T-helper 17 cell (primary cell): ENCODE measurements at regions not wholly inside any gene's neighbourhood (a gene's known extent, or its start where the extent isn't known, plus 50 kb on each side); places are given as distances from the start of the nearest gene placed in this dataset.

Source experiments
- ATAC-seq: fragments of 150-1000 bp; cut with Tn5 transposase; 2 replicates; pipeline ENCODE4 v1.10.0; 2021; ENCODE audit warnings: mild to moderate bottlenecking, moderate library complexity
- DNase-seq, 3 donors: peaks; one replicate each; pipeline versions ENCODE4 v3.0.0 to v3.0.0-alpha.2; 2020 to 2021
- H3K9me3 ChIP-seq: one replicate; pipeline ENCODE4 v1.7.0; 2013; ENCODE audit warnings: low read length, mild to moderate bottlenecking; ENCODE audit not compliant: control insufficient read depth, poor library complexity, severe bottlenecking
- H3K27ac Mint-ChIP-seq: one replicate; pipeline ENCODE4 v1.8.0; 2022; ENCODE audit warnings: mild to moderate bottlenecking, moderate library complexity, mixed read lengths
- H3K27me3 Mint-ChIP-seq: one replicate; pipeline ENCODE4 v1.8.0; 2022; ENCODE audit warnings: mixed read lengths
- H3K36me3 Mint-ChIP-seq: one replicate; pipeline ENCODE4 v1.8.0; 2022; ENCODE audit warnings: low read depth, mixed read lengths
- H3K4me1 Mint-ChIP-seq: one replicate; pipeline ENCODE4 v1.8.0; 2022; ENCODE audit warnings: mild to moderate bottlenecking, mixed read lengths
- H3K4me3 Mint-ChIP-seq: one replicate; pipeline ENCODE4 v1.8.0; 2022; ENCODE audit warnings: mild to moderate bottlenecking, moderate library complexity, mixed read lengths

DNA sequence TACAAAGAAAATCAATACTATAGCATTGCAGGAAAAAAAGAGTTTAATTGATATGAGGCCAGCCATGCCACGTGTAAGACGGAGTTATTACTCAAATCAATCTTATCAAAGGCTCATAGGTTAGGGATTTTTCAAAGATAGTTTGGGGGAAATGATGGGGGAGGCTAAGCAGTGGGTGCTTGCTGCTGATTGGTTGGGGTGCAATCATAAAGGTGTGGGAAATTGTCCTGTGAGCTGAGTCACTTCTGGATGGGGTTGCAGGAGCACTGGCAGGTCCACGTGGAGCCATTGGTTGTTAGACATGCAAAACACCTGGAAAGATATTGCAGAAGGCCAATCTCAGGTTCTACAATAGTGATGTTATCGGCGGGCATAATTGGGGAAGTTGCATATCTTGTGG is 319.2 kb upstream of the COBL start:
- no peak overlapping the region for H3K27ac Mint-ChIP-seq
- DNase-seq (no peak), ATAC-seq (no peak)
- H3K4me1 Mint-ChIP-seq: no peaks in the 10 kb centered on the region
- H3K4me3 Mint-ChIP-seq: no peak overlapping the region
- no peaks in the 10 kb centered on the region for H3K27me3 Mint-ChIP-seq
- no peaks in the 10 kb centered on the region for H3K9me3 ChIP-seq
- H3K36me3 Mint-ChIP-seq: no peaks in the 10 kb centered on the region

DNA sequence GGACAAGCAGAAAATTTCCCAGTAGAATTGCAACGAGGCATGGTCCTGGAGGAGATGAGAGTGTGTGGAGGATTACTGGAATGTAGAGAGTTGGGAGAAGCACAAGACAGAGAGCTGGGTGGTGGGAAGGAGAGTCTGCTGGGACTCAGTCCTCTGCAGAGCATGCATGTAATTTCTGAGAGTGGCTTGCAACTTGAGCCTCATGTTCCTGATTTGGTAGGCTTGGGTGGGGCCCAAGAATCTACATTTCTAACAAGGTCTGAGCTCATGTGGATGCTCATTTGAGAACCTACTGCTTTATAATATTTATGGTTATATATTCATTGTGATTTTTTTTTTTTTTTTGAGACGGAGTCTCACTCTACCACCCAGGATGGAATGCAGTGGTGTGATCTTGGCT is 317.9 kb upstream of the COBL start:
- no peak overlapping the region for H3K27ac Mint-ChIP-seq
- H3K36me3 Mint-ChIP-seq: no peaks in the 10 kb centered on the region
- no peak overlapping the region for H3K4me3 Mint-ChIP-seq
- H3K9me3 ChIP-seq: no peaks in the 10 kb centered on the region
- H3K4me1 Mint-ChIP-seq: no peaks in the 10 kb centered on the region
- ATAC-seq (no peak), DNase-seq (no peak)
- H3K27me3 Mint-ChIP-seq: no peaks in the 10 kb centered on the region

DNA sequence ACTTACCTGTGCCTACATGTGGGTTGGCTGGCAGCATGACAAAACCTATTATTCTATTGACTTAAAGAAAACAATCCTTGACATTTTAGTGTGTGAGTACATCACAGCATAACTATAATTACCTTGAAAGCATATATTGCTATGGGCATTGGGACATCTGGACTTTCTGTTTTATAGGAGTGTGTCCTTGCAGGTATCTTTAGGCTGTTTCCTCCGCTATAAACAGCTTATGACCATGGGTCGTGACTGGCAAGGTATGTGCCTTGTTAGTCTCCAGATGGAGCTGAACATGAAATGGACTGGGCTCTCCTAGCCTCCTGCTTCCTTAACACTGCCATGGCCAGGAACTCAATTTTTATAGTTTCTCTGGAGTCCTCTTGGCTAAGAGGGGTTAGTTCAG is 317.4 kb upstream of the COBL start:
- Mint-ChIP-seq H3K27me3 (no peaks in the 10 kb centered on the region), H3K27ac (no peak overlapping the region), H3K4me1 (no peaks in the 10 kb centered on the region), H3K36me3 (no peaks in the 10 kb centered on the region), H3K4me3 (no peak overlapping the region)
- ATAC-seq (no peak), DNase-seq (no peak)
- no peaks in the 10 kb centered on the region for H3K9me3 ChIP-seq

DNA sequence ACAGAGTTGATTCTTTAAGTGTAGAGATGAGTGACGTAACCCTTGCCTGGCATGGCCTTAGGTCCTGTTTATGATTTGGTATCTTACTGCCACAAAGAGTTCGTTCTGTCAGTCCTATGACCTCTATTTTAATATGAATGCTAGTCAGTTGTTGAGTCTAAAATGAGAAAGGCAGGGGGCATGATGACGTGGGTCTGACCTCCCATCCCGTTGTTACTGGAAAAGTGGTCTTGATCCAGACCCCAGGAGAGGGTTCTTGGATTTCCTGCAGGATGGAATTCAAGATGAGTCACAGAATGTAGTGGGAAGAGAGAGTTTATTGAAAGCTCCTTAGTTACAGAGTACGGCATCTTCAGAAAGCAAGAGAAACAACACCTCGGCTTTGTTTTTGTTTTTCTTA is 317.0 kb upstream of the COBL start:
- no peak overlapping the region for H3K27ac Mint-ChIP-seq

DNA sequence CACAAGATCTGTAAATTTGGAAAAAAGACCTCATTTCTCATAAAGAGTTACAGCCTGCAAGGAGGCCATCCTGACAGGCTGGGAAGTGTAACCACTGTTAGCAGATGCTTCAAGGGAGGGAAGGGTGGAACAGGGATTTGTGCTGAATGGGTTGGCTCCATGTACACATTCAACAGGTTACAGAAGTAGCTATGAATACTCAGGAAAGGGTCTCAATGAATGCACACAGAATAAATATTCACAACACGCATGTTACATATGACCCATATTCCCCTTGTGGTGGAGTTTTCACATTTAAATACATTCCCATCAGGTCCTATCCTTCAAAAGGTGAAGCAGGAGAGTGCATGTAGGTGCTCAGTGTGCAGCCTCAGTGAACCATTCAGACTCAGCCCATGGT is 316.4 kb upstream of the COBL start:
- Mint-ChIP-seq H3K27ac (no peak overlapping the region), H3K4me1 (no peaks in the 10 kb centered on the region), H3K4me3 (no peak overlapping the region), H3K36me3 (no peaks in the 10 kb centered on the region), H3K27me3 (no peaks in the 10 kb centered on the region)
- H3K9me3 ChIP-seq: no peaks in the 10 kb centered on the region
- no peak for DNase-seq
- ATAC-seq: no peak

More for the DNA sequence above, 317.0 kb upstream of the COBL start:
- H3K27me3 Mint-ChIP-seq: no peaks in the 10 kb centered on the region
- H3K4me3 Mint-ChIP-seq: no peak overlapping the region
- DNase-seq: no peak
- no peak for ATAC-seq
- no peaks in the 10 kb centered on the region for H3K36me3 Mint-ChIP-seq
- H3K9me3 ChIP-seq: no peaks in the 10 kb centered on the region
- no peaks in the 10 kb centered on the region for H3K4me1 Mint-ChIP-seq

DNA sequence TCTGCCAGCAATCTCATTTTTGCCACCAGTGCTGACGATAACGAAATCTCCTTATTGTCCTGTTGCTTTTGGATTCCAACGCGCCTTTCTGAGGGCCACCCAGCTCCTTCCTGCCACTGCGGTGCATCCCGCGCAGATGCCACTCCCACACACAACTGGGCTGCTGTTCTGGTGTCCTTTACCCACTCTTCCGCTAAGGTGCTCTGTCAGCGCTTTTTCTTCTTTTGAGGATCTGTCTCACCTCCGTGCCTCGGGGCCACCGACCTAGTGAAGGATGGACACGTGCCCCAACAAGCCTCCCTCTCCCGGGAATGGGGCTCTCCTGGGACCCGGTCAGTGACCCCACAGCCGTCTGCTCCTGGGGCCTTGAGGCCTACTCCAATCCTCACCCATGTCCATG is 314.3 kb upstream of the COBL start:
- DNase-seq: no peak
- Mint-ChIP-seq H3K36me3 (no peaks in the 10 kb centered on the region), H3K4me1 (no peaks in the 10 kb centered on the region), H3K27me3 (no peaks in the 10 kb centered on the region), H3K27ac (no peak overlapping the region), H3K4me3 (no peak overlapping the region)
- no peak for ATAC-seq
- H3K9me3 ChIP-seq: no peaks in the 10 kb centered on the region

DNA sequence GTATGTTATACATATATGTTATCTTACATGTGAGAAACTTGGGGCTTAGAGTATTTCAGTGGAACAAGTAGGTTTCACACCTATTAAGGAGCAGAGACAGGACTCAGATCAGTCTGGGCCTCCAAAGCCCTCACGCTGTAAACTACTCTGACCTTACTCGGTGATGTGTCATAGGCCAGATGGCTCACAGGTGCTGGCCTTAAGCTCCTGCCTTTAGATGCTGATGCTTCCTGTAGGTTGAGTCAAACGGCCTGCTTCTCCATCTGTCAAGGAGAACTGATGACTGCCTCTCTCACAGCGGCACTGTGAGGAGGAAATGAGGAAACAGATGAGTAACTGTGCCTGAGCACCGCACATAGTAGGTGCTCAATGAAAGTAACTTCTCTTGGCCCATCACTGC is 312.6 kb upstream of the COBL start:
- H3K36me3 Mint-ChIP-seq: no peaks in the 10 kb centered on the region
- no peaks in the 10 kb centered on the region for H3K27me3 Mint-ChIP-seq
- no peaks in the 10 kb centered on the region for H3K4me1 Mint-ChIP-seq
- H3K4me3 Mint-ChIP-seq: no peak overlapping the region
- no peak for DNase-seq
- H3K27ac Mint-ChIP-seq: no peak overlapping the region
- ATAC-seq: no peak
- no peaks in the 10 kb centered on the region for H3K9me3 ChIP-seq

DNA sequence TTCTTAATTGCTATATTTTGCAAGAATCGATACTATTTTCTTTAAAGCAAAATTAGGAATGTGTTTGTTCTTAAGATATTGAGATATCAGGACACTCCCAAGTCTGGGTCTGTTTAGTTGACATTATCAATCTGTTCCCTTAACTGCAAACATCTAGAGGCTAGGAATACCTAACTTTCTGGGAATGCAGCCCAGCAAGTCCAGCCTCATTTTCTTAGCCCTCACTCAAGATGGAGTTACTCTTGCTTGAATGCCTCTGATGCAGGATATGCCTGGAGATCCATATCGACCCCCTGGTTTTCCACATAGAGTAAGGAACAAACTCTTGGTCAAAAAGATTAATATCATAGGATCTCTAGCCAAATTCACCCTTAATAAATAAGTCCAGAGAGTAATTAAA is 305.3 kb upstream of the COBL start:
- Mint-ChIP-seq H3K4me1 (no peaks in the 10 kb centered on the region), H3K36me3 (no peaks in the 10 kb centered on the region), H3K27ac (no peak overlapping the region), H3K27me3 (no peaks in the 10 kb centered on the region), H3K4me3 (no peak overlapping the region)
- DNase-seq (no peak), ATAC-seq (no peak)
- no peaks in the 10 kb centered on the region for H3K9me3 ChIP-seq

DNA sequence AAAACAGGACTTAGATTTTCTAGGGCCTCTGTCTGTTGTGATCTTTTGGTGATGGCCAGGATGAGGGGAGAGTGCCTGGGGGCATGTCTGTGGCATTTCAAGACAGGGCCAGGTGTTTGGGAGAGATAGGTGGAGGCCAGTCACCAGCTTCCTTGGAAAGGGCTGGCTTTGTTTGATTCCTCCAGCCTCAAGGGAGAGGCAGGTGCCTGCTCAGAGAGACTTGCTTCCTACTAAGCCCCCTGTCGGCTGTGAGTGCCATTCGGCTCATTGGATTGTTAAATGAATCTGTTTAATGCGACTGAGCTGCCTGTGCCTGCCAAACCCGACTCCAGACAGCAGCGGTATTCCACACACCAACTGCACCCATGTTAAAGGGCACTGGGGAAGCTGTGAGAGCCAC is 304.1 kb upstream of the COBL start:
- no peak for DNase-seq
- H3K27me3 Mint-ChIP-seq: no peaks in the 10 kb centered on the region
- H3K36me3 Mint-ChIP-seq: no peaks in the 10 kb centered on the region
- ATAC-seq: no peak
- H3K9me3 ChIP-seq: no peaks in the 10 kb centered on the region
- H3K4me1 Mint-ChIP-seq: no peaks in the 10 kb centered on the region
- no peak overlapping the region for H3K27ac Mint-ChIP-seq
- H3K4me3 Mint-ChIP-seq: no peak overlapping the region

DNA sequence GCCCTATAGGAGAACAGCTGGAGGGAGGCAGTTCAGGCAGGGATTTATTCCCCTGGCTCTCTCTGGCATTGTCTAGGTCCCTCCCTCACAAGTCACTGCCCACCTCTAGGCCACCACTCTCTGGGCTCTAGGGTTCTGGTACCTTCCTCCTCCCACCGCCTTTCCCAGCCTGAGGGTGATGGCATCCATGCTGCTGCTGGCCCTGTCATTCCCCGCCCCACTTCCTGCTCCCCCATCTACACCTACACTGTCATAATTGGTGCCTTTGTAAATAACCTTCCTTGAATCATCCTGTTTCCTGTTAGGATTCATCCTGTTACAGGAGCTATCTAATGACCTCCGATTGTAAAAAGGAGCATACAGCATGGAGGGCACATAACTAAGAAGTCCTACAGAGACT is 303.3 kb upstream of the COBL start:
- ATAC-seq: no peak
- H3K9me3 ChIP-seq: no peaks in the 10 kb centered on the region
- Mint-ChIP-seq H3K27ac (no peak overlapping the region), H3K27me3 (no peaks in the 10 kb centered on the region), H3K4me1 (no peaks in the 10 kb centered on the region), H3K36me3 (no peaks in the 10 kb centered on the region), H3K4me3 (no peak overlapping the region)
- no peak for DNase-seq

DNA sequence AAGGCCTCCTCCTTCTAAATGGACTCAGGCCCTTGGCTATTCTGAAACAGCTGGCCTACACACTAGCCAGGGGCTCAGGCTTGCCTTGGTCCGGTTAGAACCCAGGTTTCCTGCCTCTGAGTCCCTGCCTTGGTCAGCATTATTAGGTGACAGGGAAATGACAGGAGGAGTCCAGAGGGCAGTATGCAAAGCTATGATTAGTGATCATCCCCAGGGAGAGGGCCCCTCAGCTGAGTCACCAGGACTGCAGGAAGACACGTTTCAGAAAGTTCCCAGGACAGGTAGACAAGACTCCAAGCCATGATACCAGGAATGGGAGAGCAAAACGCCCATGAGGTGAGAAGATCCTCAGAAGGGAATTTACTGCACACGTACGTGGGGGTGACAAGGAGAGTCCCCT is 301.1 kb upstream of the COBL start:
- H3K27ac Mint-ChIP-seq: no peak overlapping the region
- H3K36me3 Mint-ChIP-seq: no peaks in the 10 kb centered on the region
- no peaks in the 10 kb centered on the region for H3K4me1 Mint-ChIP-seq
- H3K27me3 Mint-ChIP-seq: no peaks in the 10 kb centered on the region
- DNase-seq (no peak), ATAC-seq (no peak)
- no peaks in the 10 kb centered on the region for H3K9me3 ChIP-seq
- no peak overlapping the region for H3K4me3 Mint-ChIP-seq

DNA sequence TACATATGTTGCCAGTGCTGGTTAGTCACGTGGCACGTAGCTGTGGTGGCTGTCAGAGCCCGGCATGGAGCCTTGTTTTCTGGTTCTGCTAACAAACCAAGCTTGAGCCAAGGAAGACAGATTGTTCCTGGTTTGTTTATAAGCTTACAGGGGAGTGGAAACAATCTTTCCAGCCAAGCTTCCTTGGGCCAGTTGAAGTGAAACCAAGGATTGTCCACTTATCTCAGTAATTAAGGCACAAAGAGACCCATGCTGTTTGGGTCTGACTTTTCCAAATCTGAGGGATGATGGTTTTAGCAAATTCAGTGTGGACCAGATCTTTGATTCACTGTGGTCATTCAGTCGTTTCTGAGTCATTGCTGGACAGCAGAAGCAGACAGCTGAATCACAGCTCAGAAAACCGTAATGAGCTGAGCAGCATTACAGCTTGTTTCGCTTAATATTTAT is 297.3 kb upstream of the COBL start:
- ATAC-seq (no peak), DNase-seq (no peak)
- H3K36me3 Mint-ChIP-seq: no peaks in the 10 kb centered on the region
- no peak overlapping the region for H3K4me3 Mint-ChIP-seq
- H3K27ac Mint-ChIP-seq: no peak overlapping the region
- H3K9me3 ChIP-seq: no peaks in the 10 kb centered on the region
- H3K27me3 Mint-ChIP-seq: no peaks in the 10 kb centered on the region
- H3K4me1 Mint-ChIP-seq: no peaks in the 10 kb centered on the region

DNA sequence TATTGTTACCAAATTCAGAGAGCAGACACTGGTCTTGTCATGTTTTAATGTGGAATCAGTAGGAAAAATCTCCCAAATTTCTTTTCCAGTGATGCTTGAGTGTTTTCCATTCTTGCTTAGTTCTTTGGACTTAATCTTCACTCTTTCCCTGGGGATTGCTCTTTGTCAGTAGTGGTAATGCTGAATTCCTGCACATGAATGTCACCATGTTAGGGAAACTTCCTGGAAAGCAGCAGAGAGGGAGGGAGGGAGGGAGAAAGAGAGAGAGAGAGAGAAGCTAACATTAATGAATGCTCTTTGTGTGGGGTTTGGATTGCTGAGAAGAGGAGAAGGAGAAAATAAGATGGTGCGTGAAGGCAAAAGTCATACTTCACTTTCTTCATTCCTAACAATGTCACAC is 295.3 kb upstream of the COBL start:
- H3K4me1 Mint-ChIP-seq: no peaks in the 10 kb centered on the region
- no peak overlapping the region for H3K4me3 Mint-ChIP-seq
- no peaks in the 10 kb centered on the region for H3K36me3 Mint-ChIP-seq
- no peak overlapping the region for H3K27ac Mint-ChIP-seq
- ATAC-seq (no peak), DNase-seq (no peak)
- H3K9me3 ChIP-seq: no peaks in the 10 kb centered on the region
- H3K27me3 Mint-ChIP-seq: no peaks in the 10 kb centered on the region

DNA sequence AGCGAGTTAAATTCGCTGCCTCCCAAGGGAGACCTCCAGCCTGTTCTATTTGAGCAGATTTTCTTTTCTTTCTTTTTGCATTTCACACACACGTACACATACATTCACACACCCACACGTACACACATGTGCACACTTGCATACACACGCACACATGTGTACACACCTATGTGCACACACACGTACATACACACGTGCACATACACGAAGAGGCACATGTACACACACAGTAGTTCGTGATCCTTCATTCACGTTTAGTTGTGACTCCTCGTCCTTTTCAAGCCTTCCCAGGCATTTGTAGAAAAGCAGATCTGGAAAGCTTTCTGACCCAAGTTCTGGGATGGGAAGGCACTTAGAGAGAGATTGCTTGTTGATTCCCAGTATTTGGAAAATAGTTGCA is 290.8 kb upstream of the COBL start:
- H3K4me1 Mint-ChIP-seq: no peaks in the 10 kb centered on the region
- no peaks in the 10 kb centered on the region for H3K27me3 Mint-ChIP-seq
- H3K27ac Mint-ChIP-seq: no peak overlapping the region
- H3K36me3 Mint-ChIP-seq: no peaks in the 10 kb centered on the region
- H3K4me3 Mint-ChIP-seq: no peak overlapping the region
- ATAC-seq: no peak
- no peaks in the 10 kb centered on the region for H3K9me3 ChIP-seq
- no peak for DNase-seq

DNA sequence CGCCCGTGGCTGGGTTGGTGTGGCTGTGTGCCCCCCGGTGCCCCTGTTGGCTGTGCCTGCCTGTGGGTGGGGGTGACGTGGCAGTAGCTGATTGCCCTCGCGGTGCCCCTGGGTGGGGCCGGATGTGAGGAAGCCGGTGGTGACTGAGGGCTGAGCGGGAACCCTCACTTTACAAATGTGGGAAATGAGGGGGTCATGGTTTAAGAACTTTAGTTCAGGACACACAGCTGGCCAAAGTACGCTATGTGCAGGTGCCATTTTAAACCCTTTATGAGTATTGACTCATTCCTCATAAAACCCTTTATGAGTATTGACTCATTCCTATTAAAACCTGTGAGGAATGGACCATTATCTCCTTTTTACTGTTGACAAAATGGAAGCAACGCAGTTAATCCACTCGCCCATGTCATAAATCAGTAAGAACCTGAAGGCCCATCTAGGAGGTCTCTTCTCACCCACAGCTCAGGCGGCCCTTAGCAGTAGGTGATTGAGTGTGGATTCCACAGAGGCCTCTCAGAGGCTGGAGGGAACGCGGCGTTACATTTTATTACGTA is 290.1 kb upstream of the COBL start:
- no peak overlapping the region for H3K4me3 Mint-ChIP-seq
- ATAC-seq: no peak
- no peaks in the 10 kb centered on the region for H3K27me3 Mint-ChIP-seq
- no peak for DNase-seq
- no peaks in the 10 kb centered on the region for H3K36me3 Mint-ChIP-seq
- no peaks in the 10 kb centered on the region for H3K9me3 ChIP-seq
- H3K4me1 Mint-ChIP-seq: no peaks in the 10 kb centered on the region
- H3K27ac Mint-ChIP-seq: no peak overlapping the region
